ENCODE measurements at regions not wholly inside any gene's neighbourhood (a gene's known extent, or its start where the extent isn't known, plus 50 kb on each side); places are given as distances from the start of the nearest gene placed in this dataset.

DNA sequence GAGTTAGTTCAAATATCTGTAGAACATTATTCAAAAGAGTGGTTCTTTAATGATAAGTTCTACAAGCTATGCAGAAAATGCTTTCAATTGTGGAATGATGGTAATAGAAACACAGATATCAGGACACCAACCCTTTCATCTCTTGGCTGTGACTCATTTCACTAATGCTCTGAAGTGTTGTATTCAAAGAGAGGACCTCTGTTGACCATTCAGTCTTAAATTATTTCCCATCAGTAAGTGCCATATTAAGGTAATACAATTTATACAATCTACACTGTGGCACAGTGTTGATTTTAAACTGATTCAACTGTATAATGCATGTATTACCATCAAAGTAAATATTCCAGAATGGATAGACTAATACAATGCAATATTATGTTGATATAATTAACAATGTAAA is 289.0 kb upstream of the ADGRL3 start:
- TF ChIP-seq NR1H2 (CRISPR knock-in tag; IDR thresholded peaks at IDR 0.05) (no peak), CREB1 (CRISPR knock-in tag; IDR thresholded peaks at IDR 0.05) (no peak), SMAD3 (CRISPR knock-in tag; IDR thresholded peaks at IDR 0.05; ENCODE audit: borderline replicate concordance) (no peak), ZNF416 (CRISPR knock-in tag; IDR thresholded peaks at IDR 0.05) (no peak), ZBTB21 (CRISPR knock-in tag; IDR thresholded peaks at IDR 0.05; ENCODE audit: borderline replicate concordance) (no peak), ATF1 (CRISPR knock-in tag; IDR thresholded peaks at IDR 0.05) (no peak), HMGA2 (CRISPR knock-in tag; IDR thresholded peaks at IDR 0.05) (no peak), MYBL2 (CRISPR knock-in tag; IDR thresholded peaks at IDR 0.05) (no peak), NR2C2 (CRISPR knock-in tag; IDR thresholded peaks at IDR 0.05) (no peak), SOX15 (CRISPR knock-in tag; IDR thresholded peaks at IDR 0.05) (no peak), GTF2I (CRISPR knock-in tag; conservative IDR thresholded peaks at IDR 0.05) (no peak)
- TF ChIP-seq, protein P1, sequence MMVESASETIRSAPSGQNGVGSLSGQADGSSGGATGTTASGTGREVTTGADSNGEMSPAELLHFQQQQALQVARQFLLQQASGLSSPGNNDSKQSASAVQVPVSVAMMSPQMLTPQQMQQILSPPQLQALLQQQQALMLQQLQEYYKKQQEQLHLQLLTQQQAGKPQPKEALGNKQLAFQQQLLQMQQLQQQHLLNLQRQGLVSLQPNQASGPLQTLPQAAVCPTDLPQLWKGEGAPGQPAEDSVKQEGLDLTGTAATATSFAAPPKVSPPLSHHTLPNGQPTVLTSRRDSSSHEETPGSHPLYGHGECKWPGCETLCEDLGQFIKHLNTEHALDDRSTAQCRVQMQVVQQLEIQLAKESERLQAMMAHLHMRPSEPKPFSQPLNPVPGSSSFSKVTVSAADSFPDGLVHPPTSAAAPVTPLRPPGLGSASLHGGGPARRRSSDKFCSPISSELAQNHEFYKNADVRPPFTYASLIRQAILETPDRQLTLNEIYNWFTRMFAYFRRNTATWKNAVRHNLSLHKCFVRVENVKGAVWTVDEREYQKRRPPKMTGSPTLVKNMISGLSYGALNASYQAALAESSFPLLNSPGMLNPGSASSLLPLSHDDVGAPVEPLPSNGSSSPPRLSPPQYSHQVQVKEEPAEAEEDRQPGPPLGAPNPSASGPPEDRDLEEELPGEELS (CRISPR knock-in tag; IDR thresholded peaks at IDR 0.05): no peak
- TF ChIP-seq, protein P2, sequence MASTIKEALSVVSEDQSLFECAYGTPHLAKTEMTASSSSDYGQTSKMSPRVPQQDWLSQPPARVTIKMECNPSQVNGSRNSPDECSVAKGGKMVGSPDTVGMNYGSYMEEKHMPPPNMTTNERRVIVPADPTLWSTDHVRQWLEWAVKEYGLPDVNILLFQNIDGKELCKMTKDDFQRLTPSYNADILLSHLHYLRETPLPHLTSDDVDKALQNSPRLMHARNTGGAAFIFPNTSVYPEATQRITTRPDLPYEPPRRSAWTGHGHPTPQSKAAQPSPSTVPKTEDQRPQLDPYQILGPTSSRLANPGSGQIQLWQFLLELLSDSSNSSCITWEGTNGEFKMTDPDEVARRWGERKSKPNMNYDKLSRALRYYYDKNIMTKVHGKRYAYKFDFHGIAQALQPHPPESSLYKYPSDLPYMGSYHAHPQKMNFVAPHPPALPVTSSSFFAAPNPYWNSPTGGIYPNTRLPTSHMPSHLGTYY (CRISPR knock-in tag; IDR thresholded peaks at IDR 0.05): no peak
- TF ChIP-seq, protein P3, sequence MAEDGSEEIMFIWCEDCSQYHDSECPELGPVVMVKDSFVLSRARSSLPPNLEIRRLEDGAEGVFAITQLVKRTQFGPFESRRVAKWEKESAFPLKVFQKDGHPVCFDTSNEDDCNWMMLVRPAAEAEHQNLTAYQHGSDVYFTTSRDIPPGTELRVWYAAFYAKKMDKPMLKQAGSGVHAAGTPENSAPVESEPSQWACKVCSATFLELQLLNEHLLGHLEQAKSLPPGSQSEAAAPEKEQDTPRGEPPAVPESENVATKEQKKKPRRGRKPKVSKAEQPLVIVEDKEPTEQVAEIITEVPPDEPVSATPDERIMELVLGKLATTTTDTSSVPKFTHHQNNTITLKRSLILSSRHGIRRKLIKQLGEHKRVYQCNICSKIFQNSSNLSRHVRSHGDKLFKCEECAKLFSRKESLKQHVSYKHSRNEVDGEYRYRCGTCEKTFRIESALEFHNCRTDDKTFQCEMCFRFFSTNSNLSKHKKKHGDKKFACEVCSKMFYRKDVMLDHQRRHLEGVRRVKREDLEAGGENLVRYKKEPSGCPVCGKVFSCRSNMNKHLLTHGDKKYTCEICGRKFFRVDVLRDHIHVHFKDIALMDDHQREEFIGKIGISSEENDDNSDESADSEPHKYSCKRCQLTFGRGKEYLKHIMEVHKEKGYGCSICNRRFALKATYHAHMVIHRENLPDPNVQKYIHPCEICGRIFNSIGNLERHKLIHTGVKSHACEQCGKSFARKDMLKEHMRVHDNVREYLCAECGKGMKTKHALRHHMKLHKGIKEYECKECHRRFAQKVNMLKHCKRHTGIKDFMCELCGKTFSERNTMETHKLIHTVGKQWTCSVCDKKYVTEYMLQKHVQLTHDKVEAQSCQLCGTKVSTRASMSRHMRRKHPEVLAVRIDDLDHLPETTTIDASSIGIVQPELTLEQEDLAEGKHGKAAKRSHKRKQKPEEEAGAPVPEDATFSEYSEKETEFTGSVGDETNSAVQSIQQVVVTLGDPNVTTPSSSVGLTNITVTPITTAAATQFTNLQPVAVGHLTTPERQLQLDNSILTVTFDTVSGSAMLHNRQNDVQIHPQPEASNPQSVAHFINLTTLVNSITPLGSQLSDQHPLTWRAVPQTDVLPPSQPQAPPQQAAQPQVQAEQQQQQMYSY (CRISPR knock-in tag; IDR thresholded peaks at IDR 0.05): no peak
- TF ChIP-seq, protein P4, sequence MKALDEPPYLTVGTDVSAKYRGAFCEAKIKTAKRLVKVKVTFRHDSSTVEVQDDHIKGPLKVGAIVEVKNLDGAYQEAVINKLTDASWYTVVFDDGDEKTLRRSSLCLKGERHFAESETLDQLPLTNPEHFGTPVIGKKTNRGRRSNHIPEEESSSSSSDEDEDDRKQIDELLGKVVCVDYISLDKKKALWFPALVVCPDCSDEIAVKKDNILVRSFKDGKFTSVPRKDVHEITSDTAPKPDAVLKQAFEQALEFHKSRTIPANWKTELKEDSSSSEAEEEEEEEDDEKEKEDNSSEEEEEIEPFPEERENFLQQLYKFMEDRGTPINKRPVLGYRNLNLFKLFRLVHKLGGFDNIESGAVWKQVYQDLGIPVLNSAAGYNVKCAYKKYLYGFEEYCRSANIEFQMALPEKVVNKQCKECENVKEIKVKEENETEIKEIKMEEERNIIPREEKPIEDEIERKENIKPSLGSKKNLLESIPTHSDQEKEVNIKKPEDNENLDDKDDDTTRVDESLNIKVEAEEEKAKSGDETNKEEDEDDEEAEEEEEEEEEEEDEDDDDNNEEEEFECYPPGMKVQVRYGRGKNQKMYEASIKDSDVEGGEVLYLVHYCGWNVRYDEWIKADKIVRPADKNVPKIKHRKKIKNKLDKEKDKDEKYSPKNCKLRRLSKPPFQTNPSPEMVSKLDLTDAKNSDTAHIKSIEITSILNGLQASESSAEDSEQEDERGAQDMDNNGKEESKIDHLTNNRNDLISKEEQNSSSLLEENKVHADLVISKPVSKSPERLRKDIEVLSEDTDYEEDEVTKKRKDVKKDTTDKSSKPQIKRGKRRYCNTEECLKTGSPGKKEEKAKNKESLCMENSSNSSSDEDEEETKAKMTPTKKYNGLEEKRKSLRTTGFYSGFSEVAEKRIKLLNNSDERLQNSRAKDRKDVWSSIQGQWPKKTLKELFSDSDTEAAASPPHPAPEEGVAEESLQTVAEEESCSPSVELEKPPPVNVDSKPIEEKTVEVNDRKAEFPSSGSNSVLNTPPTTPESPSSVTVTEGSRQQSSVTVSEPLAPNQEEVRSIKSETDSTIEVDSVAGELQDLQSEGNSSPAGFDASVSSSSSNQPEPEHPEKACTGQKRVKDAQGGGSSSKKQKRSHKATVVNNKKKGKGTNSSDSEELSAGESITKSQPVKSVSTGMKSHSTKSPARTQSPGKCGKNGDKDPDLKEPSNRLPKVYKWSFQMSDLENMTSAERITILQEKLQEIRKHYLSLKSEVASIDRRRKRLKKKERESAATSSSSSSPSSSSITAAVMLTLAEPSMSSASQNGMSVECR (CRISPR knock-in tag; IDR thresholded peaks at IDR 0.05; ENCODE audit: borderline replicate concordance): no peak
- TF ChIP-seq, protein P5, sequence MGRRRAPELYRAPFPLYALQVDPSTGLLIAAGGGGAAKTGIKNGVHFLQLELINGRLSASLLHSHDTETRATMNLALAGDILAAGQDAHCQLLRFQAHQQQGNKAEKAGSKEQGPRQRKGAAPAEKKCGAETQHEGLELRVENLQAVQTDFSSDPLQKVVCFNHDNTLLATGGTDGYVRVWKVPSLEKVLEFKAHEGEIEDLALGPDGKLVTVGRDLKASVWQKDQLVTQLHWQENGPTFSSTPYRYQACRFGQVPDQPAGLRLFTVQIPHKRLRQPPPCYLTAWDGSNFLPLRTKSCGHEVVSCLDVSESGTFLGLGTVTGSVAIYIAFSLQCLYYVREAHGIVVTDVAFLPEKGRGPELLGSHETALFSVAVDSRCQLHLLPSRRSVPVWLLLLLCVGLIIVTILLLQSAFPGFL (CRISPR knock-in tag; IDR thresholded peaks at IDR 0.05; ENCODE audit: borderline replicate concordance): no peak
- TF ChIP-seq, protein P6, sequence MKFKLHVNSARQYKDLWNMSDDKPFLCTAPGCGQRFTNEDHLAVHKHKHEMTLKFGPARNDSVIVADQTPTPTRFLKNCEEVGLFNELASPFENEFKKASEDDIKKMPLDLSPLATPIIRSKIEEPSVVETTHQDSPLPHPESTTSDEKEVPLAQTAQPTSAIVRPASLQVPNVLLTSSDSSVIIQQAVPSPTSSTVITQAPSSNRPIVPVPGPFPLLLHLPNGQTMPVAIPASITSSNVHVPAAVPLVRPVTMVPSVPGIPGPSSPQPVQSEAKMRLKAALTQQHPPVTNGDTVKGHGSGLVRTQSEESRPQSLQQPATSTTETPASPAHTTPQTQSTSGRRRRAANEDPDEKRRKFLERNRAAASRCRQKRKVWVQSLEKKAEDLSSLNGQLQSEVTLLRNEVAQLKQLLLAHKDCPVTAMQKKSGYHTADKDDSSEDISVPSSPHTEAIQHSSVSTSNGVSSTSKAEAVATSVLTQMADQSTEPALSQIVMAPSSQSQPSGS (CRISPR knock-in tag; IDR thresholded peaks at IDR 0.05; ENCODE audit: borderline replicate concordance, low read depth): no peak
- TF ChIP-seq, protein P7, sequence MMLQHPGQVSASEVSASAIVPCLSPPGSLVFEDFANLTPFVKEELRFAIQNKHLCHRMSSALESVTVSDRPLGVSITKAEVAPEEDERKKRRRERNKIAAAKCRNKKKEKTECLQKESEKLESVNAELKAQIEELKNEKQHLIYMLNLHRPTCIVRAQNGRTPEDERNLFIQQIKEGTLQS (CRISPR knock-in tag; conservative IDR thresholded peaks at IDR 0.05): no peak
- H3K27me3 Mint-ChIP-seq (ENCODE audit: low read depth): no peaks in the 10 kb centered on the region
- H3K4me1 Mint-ChIP-seq: no peaks in the 10 kb centered on the region
- no peak overlapping the region for H3K4me3 Mint-ChIP-seq
- no peaks in the 10 kb centered on the region for H3K36me3 Mint-ChIP-seq
- no peaks in the 10 kb centered on the region for H3K9me3 Mint-ChIP-seq
- H3K27ac Mint-ChIP-seq: no peak overlapping the region
- no peak for DNase-seq (ENCODE audit: low spot score)
- ChIA-PET POLR2A (no interaction called here), CTCF (no interaction called here)
- no peak for ATAC-seq

Measured in WTC11 (cell line).